H1 (cell line): ENCODE measurements at regions not wholly inside any gene's neighbourhood (a gene's known extent, or its start where the extent isn't known, plus 50 kb on each side); places are given as distances from the start of the nearest gene placed in this dataset.
A peak's percentile ranks its signal among the peaks of the same experiment; 100 is the strongest.

Experiments used
- CTCF ChIA-PET: fragments of 300-600 bp; sonication (Branson Sonifier 250); formaldehyde crosslinking; loops from one replicate; lab custom pipeline; 2021; ENCODE audit not compliant: partially characterized antibody; lab: Charles Lee
- POLR2A ChIA-PET: fragments of 300-600 bp; sonication (Branson Sonifier 250); formaldehyde crosslinking; loops from one replicate; lab custom pipeline; 2021; ENCODE audit warnings: inconsistent platforms; ENCODE audit not compliant: partially characterized antibody; lab: Charles Lee
- DNase-seq, 2 experiments: peaks; one replicate each; pipeline versions ENCODE4 v3.0.0 to v3.0.0-alpha.2; 2010 to 2022; ENCODE audit warnings: low spot score in 2 of 2, low read depth in 1 of 2, mixed read lengths in 1 of 2
- FAIRE-seq: peaks from 2 replicates; lab custom pipeline; 2011; peaks lifted over from hg19 to GRCh38; lab: Jason Lieb, UNC
- H2AFZ ChIP-seq: 2 replicates; pipeline ENCODE4 v1.8.1; 2012; ENCODE audit warnings: low read length, inconsistent platforms
- H2AK5ac ChIP-seq: 2 replicates; pipeline ENCODE4 v1.6.1; 2013; ENCODE audit warnings: low read depth, low read length
- H2BK120ac ChIP-seq: replicated peaks from 2 replicates; pipeline ENCODE3; 2013; ENCODE audit warnings: low read depth, low read length, inconsistent platforms
- H2BK12ac ChIP-seq: 2 replicates; pipeline ENCODE4 v1.6.1; 2013; ENCODE audit warnings: low read depth, low read length
- H2BK15ac ChIP-seq: 2 replicates; pipeline ENCODE4 v1.6.1; 2013; ENCODE audit warnings: low read length
- H2BK20ac ChIP-seq: 2 replicates; pipeline ENCODE4 v1.6.1; 2013; ENCODE audit warnings: low read length
- H2BK5ac ChIP-seq: 2 replicates; pipeline ENCODE4 v1.6.1; 2013; ENCODE audit warnings: low read depth, low read length
- H3K14ac ChIP-seq: 2 replicates; pipeline ENCODE4 v1.6.1; 2013; ENCODE audit warnings: inconsistent platforms; ENCODE audit not compliant: insufficient read length
- H3K18ac ChIP-seq: 2 replicates; pipeline ENCODE4 v1.6.1; 2013; ENCODE audit warnings: low read length; ENCODE audit errors: extremely low read depth
- H3K23ac ChIP-seq: 2 replicates; pipeline ENCODE4 v1.6.1; 2013; ENCODE audit warnings: inconsistent platforms; ENCODE audit not compliant: insufficient read length
- H3K23me2 ChIP-seq: 2 replicates; pipeline ENCODE4 v1.6.1; 2013; ENCODE audit warnings: low read depth, low read length
- H3K27ac ChIP-seq: 2 replicates; pipeline ENCODE4 v1.6.1; 2011; ENCODE audit warnings: low read depth, low read length, inconsistent platforms
- H3K27me3 ChIP-seq, 4 experiments: replicated peaks in 1 of 4; 1 replicate in 1 of 4; 2 replicates in 3 of 4; pipeline versions ENCODE4 v1.6.1 to v1.8.1; 2011 to 2013; ENCODE audit warnings: low read length in 3 of 4, mild to moderate bottlenecking in 3 of 4, inconsistent platforms in 2 of 4, mixed read lengths in 2 of 4, moderate library complexity in 1 of 4; ENCODE audit not compliant: control insufficient read depth in 3 of 4, insufficient read depth in 3 of 4; ENCODE audit errors: extremely low read depth in 1 of 4
- H3K36me3 ChIP-seq, 4 experiments: 2 replicates each; pipeline versions ENCODE4 v1.6.1 to v1.8.1; 2011 to 2013; ENCODE audit warnings: mild to moderate bottlenecking in 4 of 4, low read length in 3 of 4, moderate library complexity in 2 of 4, control low read depth in 1 of 4, inconsistent platforms in 1 of 4; ENCODE audit not compliant: insufficient read depth in 4 of 4, control insufficient read depth in 2 of 4
- H3K4ac ChIP-seq: replicated peaks from 2 replicates; pipeline ENCODE3; 2013; ENCODE audit warnings: low read length, low read depth, mixed read lengths, inconsistent platforms; ENCODE audit not compliant: insufficient read length
- H3K4me1 ChIP-seq, 4 experiments: replicated peaks in 1 of 4; 1 replicate in 1 of 4; 2 replicates in 3 of 4; pipeline versions ENCODE4 v1.6.1 to v1.8.1; 2011 to 2013; ENCODE audit warnings: low read length in 3 of 4, inconsistent platforms in 2 of 4, mixed read lengths in 1 of 4; ENCODE audit not compliant: insufficient read depth in 4 of 4, control insufficient read depth in 3 of 4
- H3K4me2 ChIP-seq, 2 experiments: 2 replicates each; pipeline versions ENCODE4 v1.6.1 to v1.8.1; 2011 to 2013; ENCODE audit warnings: low read depth in 2 of 2, low read length in 2 of 2, control low read depth in 1 of 2, inconsistent platforms in 1 of 2, mild to moderate bottlenecking in 1 of 2; ENCODE audit not compliant: insufficient read depth in 1 of 2
- H3K4me3 ChIP-seq, 4 experiments: fragments of 200-600, 300-600 bp in 1 of 4; sonication (generic), shearing (Covaris generic), sonication (Bioruptor Twin) in 1 of 4; 2 replicates each; pipeline versions ENCODE4 v1.5.1 to v1.8.1; 2011 to 2016; ENCODE audit warnings: low read length in 4 of 4, low read depth in 3 of 4, control low read depth in 2 of 4, inconsistent platforms in 2 of 4, mild to moderate bottlenecking in 2 of 4, mixed read lengths in 1 of 4, moderate library complexity in 1 of 4; ENCODE audit not compliant: insufficient read depth in 2 of 4; ENCODE audit errors: extremely low read depth in 1 of 4
- H3K56ac ChIP-seq: replicated peaks from 2 replicates; pipeline ENCODE3; 2013; ENCODE audit warnings: low read depth, mild to moderate bottlenecking, mixed read lengths, low read length, inconsistent platforms; ENCODE audit not compliant: insufficient read length
- H3K79me1 ChIP-seq: 2 replicates; pipeline ENCODE4 v1.6.1; 2013; ENCODE audit warnings: low read depth, low read length, control low read depth
- H3K79me2 ChIP-seq, 2 experiments: 2 replicates each; pipeline versions ENCODE4 v1.6.1 to v1.8.1; 2012 to 2013; ENCODE audit warnings: low read length in 2 of 2, mild to moderate bottlenecking in 2 of 2, inconsistent platforms in 1 of 2; ENCODE audit not compliant: insufficient read depth in 2 of 2, control insufficient read depth in 1 of 2
- H3K9ac ChIP-seq, 4 experiments: replicated peaks in 1 of 4; 1 replicate in 1 of 4; 2 replicates in 3 of 4; pipeline versions ENCODE4 v1.6.1 to v1.8.1; 2011 to 2013; ENCODE audit warnings: low read depth in 3 of 4, low read length in 3 of 4, control low read depth in 2 of 4, mild to moderate bottlenecking in 2 of 4, moderate library complexity in 2 of 4, inconsistent platforms in 1 of 4; ENCODE audit errors: extremely low read depth in 1 of 4
- H3K9me3 ChIP-seq, 2 experiments: 2 replicates each; pipeline versions ENCODE4 v1.6.1 to v1.8.1; 2012 to 2013; ENCODE audit warnings: mild to moderate bottlenecking in 2 of 2, moderate library complexity in 2 of 2, control low read depth in 1 of 2, inconsistent platforms in 1 of 2, low read depth in 1 of 2, low read length in 1 of 2, mixed read lengths in 1 of 2; ENCODE audit not compliant: insufficient read depth in 2 of 2
- H4K20me1 ChIP-seq, 2 experiments: replicated peaks in 1 of 2; 2 replicates each; pipeline versions ENCODE3 to v1.8.1; 2011 to 2013; ENCODE audit warnings: inconsistent platforms in 2 of 2, low read length in 2 of 2, mild to moderate bottlenecking in 1 of 2; ENCODE audit not compliant: insufficient read depth in 2 of 2, control insufficient read depth in 1 of 2
- H4K5ac ChIP-seq: 2 replicates; pipeline ENCODE4 v1.6.1; 2013; ENCODE audit warnings: low read length, low read depth, mixed read lengths, inconsistent platforms; ENCODE audit not compliant: insufficient read length
- H4K8ac ChIP-seq: 2 replicates; pipeline ENCODE4 v1.8.0; 2013; ENCODE audit warnings: mild to moderate bottlenecking, moderate library complexity, low read length, inconsistent platforms; ENCODE audit not compliant: insufficient read depth; ENCODE audit errors: extremely low read depth
- H4K91ac ChIP-seq: replicated peaks from 2 replicates; pipeline ENCODE3; 2013; ENCODE audit warnings: low read length, mixed read lengths, inconsistent platforms; ENCODE audit not compliant: insufficient read length
- CREB1 ChIP-seq: IDR thresholded peaks from 2 replicates; pipeline ENCODE4 v1.6.1; 2012; ENCODE audit warnings: inconsistent platforms
- EP300 ChIP-seq, 2 experiments: IDR thresholded peaks; 1 replicate in 1 of 2; 2 replicates in 1 of 2; pipeline ENCODE4 v1.6.1; 2011 to 2012; ENCODE audit warnings: low read depth in 2 of 2, low read length in 2 of 2, mild to moderate bottlenecking in 2 of 2, borderline replicate concordance in 1 of 2, inconsistent platforms in 1 of 2, moderate library complexity in 1 of 2
- GABPA ChIP-seq: IDR thresholded peaks from 2 replicates; pipeline ENCODE4 v1.6.1; 2011; ENCODE audit warnings: mild to moderate bottlenecking, low read length, moderate library complexity, borderline replicate concordance; ENCODE audit not compliant: insufficient read depth
- HDAC6 ChIP-seq: IDR thresholded peaks from one replicate; pipeline ENCODE4 v1.7.1; 2012; ENCODE audit warnings: low read depth, mild to moderate bottlenecking, inconsistent platforms, low read length, moderate library complexity
- KDM1A ChIP-seq: fragments of 200-600, 300-600 bp; sonication (generic); IDR thresholded peaks from 2 replicates; pipeline ENCODE4 v1.7.1; 2016; ENCODE audit warnings: mild to moderate bottlenecking, low read length, borderline replicate concordance
- KDM5A ChIP-seq: fragments of 200-600 bp; IDR thresholded peaks from 2 replicates; pipeline ENCODE4 v1.7.1; 2012; ENCODE audit warnings: mild to moderate bottlenecking, low read length, inconsistent platforms, mixed read lengths
- POLR2A ChIP-seq, 2 experiments: IDR thresholded peaks; 1 replicate in 1 of 2; 2 replicates in 1 of 2; pipeline ENCODE4 v1.6.1; 2011; ENCODE audit warnings: low read depth in 2 of 2, low read length in 2 of 2, mild to moderate bottlenecking in 2 of 2; ENCODE audit errors: control extremely low read depth in 1 of 2
- RFX5 ChIP-seq: IDR thresholded peaks from 2 replicates; pipeline ENCODE4 v1.6.1; 2011; ENCODE audit warnings: low read depth, low read length, improper control_type of control experiment, borderline replicate concordance
- SIN3A ChIP-seq, 2 experiments: IDR thresholded peaks in 1 of 2; conservative IDR thresholded peaks in 1 of 2; 2 replicates each; pipeline ENCODE4 v1.6.1; 2011 to 2012; ENCODE audit warnings: low read length in 2 of 2, improper control_type of control experiment in 1 of 2, low read depth in 1 of 2, mild to moderate bottlenecking in 1 of 2
- SIX5 ChIP-seq: IDR thresholded peaks from 2 replicates; pipeline ENCODE4 v1.6.1; 2011; ENCODE audit warnings: mild to moderate bottlenecking, low read depth, low read length
- USF2 ChIP-seq: IDR thresholded peaks from 2 replicates; pipeline ENCODE4 v1.6.1; 2011; ENCODE audit warnings: low read length, improper control_type of control experiment
- ZNF274 ChIP-seq: IDR thresholded peaks from 2 replicates; pipeline ENCODE4 v1.7.0; 2012; ENCODE audit warnings: low read length, borderline replicate concordance; ENCODE audit errors: extremely low read depth
- WGBS, 2 experiments: shearing (Covaris generic) in 1 of 2; methylation state at CpG; one replicate each; pipeline versions ENCODE4 v1.1.6 to v1.1.7; 2013 to 2015; ENCODE audit warnings: low lambda C conversion rate in 2 of 2, mixed read lengths in 2 of 2, inconsistent platforms in 1 of 2, low coverage in 1 of 2, missing lambda C conversion rate in 1 of 2; ENCODE audit not compliant: insufficient replicate concordance in 2 of 2, insufficient coverage in 1 of 2, insufficient read length in 1 of 2; ENCODE audit errors: extremely low coverage in 1 of 2, missing lambda C conversion rate in 1 of 2; 5-methylcytosine and 5-hydroxymethylcytosine counted together
- TF ChIP-seq, protein P1 (sequence below): IDR thresholded peaks from 2 replicates; pipeline ENCODE4 v1.6.1; 2012; ENCODE audit warnings: inconsistent platforms

- Histone ChIP-seq H3K36me3 (no peaks in the 10 kb centered on the region), H4K91ac (no peak overlapping the region), H3K4ac (no peak overlapping the region), H2AK5ac (no peak overlapping the region), H3K56ac (no peak overlapping the region), H3K9ac (no peak overlapping the region), H3K9me3 (peaks cover 3 to 4% of the 10 kb centered on the region in 2 experiments; a peak in 1 of 4 replicates), H2BK5ac (no peak overlapping the region), H3K4me1 (no peaks in the 10 kb centered on the region; a peak in 3 of 7 replicates), H3K79me2 (no peaks in the 10 kb centered on the region), H2BK120ac (no peak overlapping the region), H3K4me2 (no peak overlapping the region), H2AFZ (no peak overlapping the region), H3K23me2 (0 out of 2 replicates have a peak, but pooled peaks cover 3% of the 10 kb centered on the region), H3K4me3 (no peak overlapping the region), H2BK15ac (no peak overlapping the region), H3K27me3 (peaks cover 0 to 2% (median 0%) of the 10 kb centered on the region in 4 experiments; a peak in 1 of 7 replicates), H3K23ac (no peak overlapping the region), H3K79me1 (no peaks in the 10 kb centered on the region), H4K8ac (no peak overlapping the region), H2BK12ac (no peak overlapping the region), H2BK20ac (no peak overlapping the region), H3K18ac (no peak overlapping the region), H4K20me1 (no peaks in the 10 kb centered on the region), H3K14ac (no peak overlapping the region), H3K27ac (no peak overlapping the region), H4K5ac (no peak overlapping the region)
- ChIA-PET CTCF (interaction anchor here (0.6 to 1.4 kb wide), 6 partner anchors 11 to 785 kb away, joined by 3 to 5 read pairs (median 4); no protein-coding TSS in a partner anchor), POLR2A (no interaction called here)
- WGBS, 2 experiments, result 52% methylated on average over 3 of the region's 3 CpGs; no CpG with 5 or more reads in 1 of the 2 experiments
- DNase-seq (no peak), FAIRE-seq (peak; percentile 83)
- no peak for TF ChIP-seq KDM5A
- TF ChIP-seq, protein P1, sequence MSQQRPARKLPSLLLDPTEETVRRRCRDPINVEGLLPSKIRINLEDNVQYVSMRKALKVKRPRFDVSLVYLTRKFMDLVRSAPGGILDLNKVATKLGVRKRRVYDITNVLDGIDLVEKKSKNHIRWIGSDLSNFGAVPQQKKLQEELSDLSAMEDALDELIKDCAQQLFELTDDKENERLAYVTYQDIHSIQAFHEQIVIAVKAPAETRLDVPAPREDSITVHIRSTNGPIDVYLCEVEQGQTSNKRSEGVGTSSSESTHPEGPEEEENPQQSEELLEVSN, result no peak
- no peak for TF ChIP-seq ZNF274
- no peak for TF ChIP-seq POLR2A (IDR thresholded peaks at IDR 0.05; ENCODE audit: control extremely low read depth in 1 of 2, low read depth in 2 of 2, low read length in 2 of 2)
- TF ChIP-seq SIN3A (conservative IDR thresholded peaks at IDR 0.05 in 1 of 2, IDR thresholded peaks at IDR 0.05 in 1 of 2; ENCODE audit: low read depth in 1 of 2, low read length in 2 of 2), result no peak
- TF ChIP-seq RFX5, result no peak
- no peak for TF ChIP-seq CREB1
- TF ChIP-seq KDM1A, result no peak
- no peak for TF ChIP-seq HDAC6
- TF ChIP-seq GABPA, result no peak
- no peak for TF ChIP-seq EP300 (IDR thresholded peaks at IDR 0.05; ENCODE audit: borderline replicate concordance in 1 of 2, low read depth in 2 of 2, low read length in 2 of 2)
- no peak for TF ChIP-seq USF2
- no peak for TF ChIP-seq SIX5
Measured at GRCh38 chr12:119263466-119263865, 71.1 kb upstream of the CCDC60 start.
